Hepatocyte (in vitro differentiated cells): ENCODE measurements at regions not wholly inside any gene's neighbourhood (a gene's known extent, or its start where the extent isn't known, plus 50 kb on each side); places are given as distances from the start of the nearest gene placed in this dataset.

Experiments
- CTCF ChIP-seq: fragments of 200-600 bp; sonication (generic); IDR thresholded peaks from 2 replicates; pipeline ENCODE4 v1.5.1; 2016; ENCODE audit warnings: antibody characterized with exemption, mild to moderate bottlenecking; ENCODE audit not compliant: poor library complexity
- EZH2 ChIP-seq: fragments of 200-600 bp; sonication (generic); IDR thresholded peaks from 2 replicates; pipeline ENCODE4 v1.6.1; 2016; ENCODE audit warnings: antibody characterized with exemption, mild to moderate bottlenecking, borderline replicate concordance

- TF ChIP-seq EZH2: no peak
- TF ChIP-seq CTCF: no peak
Measured at GRCh38 chr7:124269774-124270173, 236.9 kb upstream of the TMEM229A start.
